CD14-positive monocyte (primary cell): ENCODE measurements at regions not wholly inside any gene's neighbourhood (a gene's known extent, or its start where the extent isn't known, plus 50 kb on each side); places are given as distances from the start of the nearest gene placed in this dataset.

Experiments
- DNase-seq, 3 donors: peaks; one replicate each; pipeline ENCODE4 v3.0.0-alpha.2; 2011 to 2022
- H2AFZ ChIP-seq: 2 replicates; pipeline ENCODE4 v1.6.0; 2012; ENCODE audit warnings: mild to moderate bottlenecking, low read depth, low read length, inconsistent platforms; ENCODE audit not compliant: insufficient read depth, poor library complexity, severe bottlenecking
- H3K27ac ChIP-seq, 2 donors: 1 replicate in 1 of 2; 2 replicates in 1 of 2; pipeline ENCODE4 v1.5.1; 2012 to 2013; ENCODE audit warnings: low read length in 2 of 2, control low read depth in 1 of 2, inconsistent platforms in 1 of 2, low read depth in 1 of 2, mild to moderate bottlenecking in 1 of 2
- H3K27me3 ChIP-seq, 2 donors: one replicate each; pipeline versions ENCODE4 v1.6.0 to v1.6.1; 2011 to 2013; ENCODE audit warnings: low read length in 2 of 2; ENCODE audit not compliant: control insufficient read depth in 2 of 2, insufficient read depth in 2 of 2
- H3K36me3 ChIP-seq, 2 donors: replicated peaks in 1 of 2; 1 replicate in 1 of 2; 2 replicates in 1 of 2; pipeline versions ENCODE4 v1.5.1 to v1.6.1; 2012 to 2013; ENCODE audit warnings: low read length in 2 of 2, control low read depth in 1 of 2, inconsistent platforms in 1 of 2, mild to moderate bottlenecking in 1 of 2; ENCODE audit not compliant: insufficient read depth in 2 of 2, control insufficient read depth in 1 of 2
- H3K4me1 ChIP-seq, 2 donors: 1 replicate in 1 of 2; 2 replicates in 1 of 2; pipeline versions ENCODE4 v1.5.1 to v1.6.1; 2012 to 2013; ENCODE audit warnings: low read length in 2 of 2, control low read depth in 1 of 2, inconsistent platforms in 1 of 2, mild to moderate bottlenecking in 1 of 2, moderate library complexity in 1 of 2; ENCODE audit not compliant: insufficient read depth in 2 of 2, control insufficient read depth in 1 of 2
- H3K4me2 ChIP-seq: replicated peaks from 2 replicates; pipeline ENCODE3; 2012; ENCODE audit warnings: low read length, moderate library complexity, mild to moderate bottlenecking; ENCODE audit not compliant: poor library complexity, severe bottlenecking; ENCODE audit errors: extremely low read depth
- H3K4me3 ChIP-seq, 3 experiments: fragments of 200-600 bp in 1 of 3; sonication (generic) in 1 of 3; replicated peaks in 1 of 3; 1 replicate in 2 of 3; 2 replicates in 1 of 3; pipeline ENCODE4 v1.5.1; 2011 to 2013; ENCODE audit warnings: low read length in 3 of 3, mild to moderate bottlenecking in 3 of 3, control low read depth in 2 of 3, low read depth in 2 of 3, inconsistent platforms in 1 of 3, moderate library complexity in 1 of 3
- H3K79me2 ChIP-seq: 2 replicates; pipeline ENCODE4 v1.6.0; 2012; ENCODE audit warnings: mild to moderate bottlenecking, control low read depth, inconsistent platforms, low read length, moderate library complexity; ENCODE audit not compliant: insufficient read depth
- H3K9ac ChIP-seq: 2 replicates; pipeline ENCODE4 v1.6.0; 2017; ENCODE audit warnings: low read length, mild to moderate bottlenecking; ENCODE audit not compliant: insufficient read depth, poor library complexity, severe bottlenecking
- H3K9me3 ChIP-seq, 2 donors: replicated peaks in 1 of 2; 1 replicate in 1 of 2; 2 replicates in 1 of 2; pipeline versions ENCODE4 v1.5.1 to v1.6.1; 2012 to 2013; ENCODE audit warnings: low read length in 2 of 2, control low read depth in 1 of 2; ENCODE audit not compliant: control insufficient read depth in 1 of 2, insufficient read depth in 1 of 2
- H4K20me1 ChIP-seq: 2 replicates; pipeline ENCODE4 v1.6.0; 2012; ENCODE audit warnings: mild to moderate bottlenecking, low read length, control low read depth, moderate library complexity; ENCODE audit not compliant: insufficient read depth
- H3K27ac Mint-ChIP-seq, 7 donors: one replicate each; pipeline ENCODE4 v1.8.0; 2020; ENCODE audit warnings: mild to moderate bottlenecking in 7 of 7, mixed read lengths in 7 of 7, moderate library complexity in 6 of 7, inconsistent platforms in 2 of 7
- H3K27me3 Mint-ChIP-seq, 3 donors: one replicate each; pipeline ENCODE4 v1.8.0; 2021 to 2022; ENCODE audit warnings: low read depth in 3 of 3, mild to moderate bottlenecking in 3 of 3, mixed read lengths in 3 of 3, moderate library complexity in 3 of 3, inconsistent platforms in 1 of 3
- H3K36me3 Mint-ChIP-seq, 2 donors: one replicate each; pipeline ENCODE4 v1.8.0; 2020; ENCODE audit warnings: mixed read lengths in 2 of 2, inconsistent platforms in 1 of 2, mild to moderate bottlenecking in 1 of 2
- H3K4me1 Mint-ChIP-seq: one replicate; pipeline ENCODE4 v1.8.0; 2020; ENCODE audit warnings: mild to moderate bottlenecking, mixed read lengths
- H3K4me3 Mint-ChIP-seq, 2 donors: one replicate each; pipeline ENCODE4 v1.8.0; 2020; ENCODE audit warnings: mild to moderate bottlenecking in 2 of 2, mixed read lengths in 2 of 2, moderate library complexity in 1 of 2
- H3K9me3 Mint-ChIP-seq, 7 donors: one replicate each; pipeline ENCODE4 v1.8.0; 2020 to 2022; ENCODE audit warnings: mixed read lengths in 7 of 7, mild to moderate bottlenecking in 6 of 7, moderate library complexity in 6 of 7, inconsistent platforms in 2 of 7
- WGBS: methylation state at CpG from one replicate; pipeline ENCODE4 v1.1.5; 2013; ENCODE audit warnings: missing lambda C conversion rate; ENCODE audit not compliant: insufficient coverage; 5-methylcytosine and 5-hydroxymethylcytosine counted together
- intact Hi-C, 2 donors: fragments of 100-400 bp; cut with micrococcal nuclease; formaldehyde crosslinking; loops; one replicate each; pipeline versions ENCODE4 v1.15.0 to v1.15.1; 2023
- TF ChIP-seq, protein P1 (sequence below): fragments of 200-600 bp; IDR thresholded peaks from one replicate; pipeline ENCODE4 v1.8.0; 2022; ENCODE audit warnings: antibody characterized with exemption, mild to moderate bottlenecking

DNA sequence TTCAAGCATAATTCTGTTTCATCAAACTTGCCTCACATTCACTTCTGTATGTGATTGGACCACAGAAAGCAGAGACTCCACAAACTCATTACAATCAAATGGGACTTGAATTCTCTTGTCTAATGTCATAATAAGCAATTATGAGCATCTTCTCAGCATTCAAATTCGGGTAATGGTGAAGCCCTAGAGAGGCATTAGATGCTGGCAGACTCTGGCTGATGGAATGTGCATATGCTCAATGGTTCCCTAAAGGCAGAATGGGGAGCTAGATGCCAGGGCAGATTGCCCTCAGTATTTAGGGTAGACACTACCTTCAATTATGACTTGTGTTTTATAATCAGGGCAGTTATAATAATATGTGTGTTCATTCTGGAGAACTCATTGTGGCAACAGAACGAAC is 127.9 kb downstream of the HDGFL1 start:
- TF ChIP-seq, protein P1, sequence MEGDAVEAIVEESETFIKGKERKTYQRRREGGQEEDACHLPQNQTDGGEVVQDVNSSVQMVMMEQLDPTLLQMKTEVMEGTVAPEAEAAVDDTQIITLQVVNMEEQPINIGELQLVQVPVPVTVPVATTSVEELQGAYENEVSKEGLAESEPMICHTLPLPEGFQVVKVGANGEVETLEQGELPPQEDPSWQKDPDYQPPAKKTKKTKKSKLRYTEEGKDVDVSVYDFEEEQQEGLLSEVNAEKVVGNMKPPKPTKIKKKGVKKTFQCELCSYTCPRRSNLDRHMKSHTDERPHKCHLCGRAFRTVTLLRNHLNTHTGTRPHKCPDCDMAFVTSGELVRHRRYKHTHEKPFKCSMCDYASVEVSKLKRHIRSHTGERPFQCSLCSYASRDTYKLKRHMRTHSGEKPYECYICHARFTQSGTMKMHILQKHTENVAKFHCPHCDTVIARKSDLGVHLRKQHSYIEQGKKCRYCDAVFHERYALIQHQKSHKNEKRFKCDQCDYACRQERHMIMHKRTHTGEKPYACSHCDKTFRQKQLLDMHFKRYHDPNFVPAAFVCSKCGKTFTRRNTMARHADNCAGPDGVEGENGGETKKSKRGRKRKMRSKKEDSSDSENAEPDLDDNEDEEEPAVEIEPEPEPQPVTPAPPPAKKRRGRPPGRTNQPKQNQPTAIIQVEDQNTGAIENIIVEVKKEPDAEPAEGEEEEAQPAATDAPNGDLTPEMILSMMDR, result no peak
- no peaks in the 10 kb centered on the region for H3K4me1 ChIP-seq
- no peaks in the 10 kb centered on the region for H3K27me3 ChIP-seq
- Mint-ChIP-seq H3K36me3 (no peaks in the 10 kb centered on the region), H3K4me3 (no peak overlapping the region), H3K9me3 (peaks cover 0 to 3% (median 0%) of the 10 kb centered on the region in 7 donors), H3K4me1 (no peaks in the 10 kb centered on the region), H3K27me3 (no peaks in the 10 kb centered on the region), H3K27ac (no peak overlapping the region)
- no peaks in the 10 kb centered on the region for H3K36me3 ChIP-seq
- H3K27ac ChIP-seq, result no peak overlapping the region
- no peaks in the 10 kb centered on the region for H3K79me2 ChIP-seq
- H3K4me2 ChIP-seq, result no peak overlapping the region
- no peaks in the 10 kb centered on the region for H4K20me1 ChIP-seq
- H3K9me3 ChIP-seq, result no peaks in the 10 kb centered on the region
- no peak overlapping the region for H3K4me3 ChIP-seq
- no peak overlapping the region for H2AFZ ChIP-seq
- H3K9ac ChIP-seq, result no peak overlapping the region
- intact Hi-C loops, result no loop called here
- no CpG with 5 or more reads among the region's 2 CpGs for WGBS
- no peak for DNase-seq

DNA sequence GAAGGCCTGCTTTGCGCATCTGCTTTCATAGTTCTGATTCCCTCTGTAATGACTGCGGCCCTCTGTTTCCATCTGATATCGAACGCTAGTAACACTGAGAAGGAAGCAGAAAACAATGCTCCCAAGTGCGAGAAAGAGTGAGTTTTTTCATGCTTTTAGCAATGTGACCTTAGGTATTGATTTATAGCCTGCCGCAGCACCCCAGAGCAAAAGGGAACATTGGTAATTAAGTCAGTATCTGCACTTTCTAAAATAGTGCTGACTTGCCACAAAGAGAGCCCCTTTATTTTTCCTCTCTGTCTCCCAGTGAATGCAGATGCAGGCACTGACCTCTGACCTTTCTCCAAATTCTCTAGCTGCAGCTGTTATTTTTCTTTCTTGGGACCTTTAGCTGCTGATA is 129.8 kb downstream of the HDGFL1 start:
- H3K9me3 ChIP-seq, result no peaks in the 10 kb centered on the region
- no peak overlapping the region for H3K27ac Mint-ChIP-seq
- H3K4me1 Mint-ChIP-seq, result no peaks in the 10 kb centered on the region
- TF ChIP-seq, protein P1, result no peak
- H4K20me1 ChIP-seq, result no peaks in the 10 kb centered on the region
- H3K36me3 ChIP-seq, result no peaks in the 10 kb centered on the region
- WGBS, result 24% methylated on average over 5 of the region's 6 CpGs
- H3K4me2 ChIP-seq, result no peak overlapping the region
- no peaks in the 10 kb centered on the region for H3K27me3 ChIP-seq
- no peak for DNase-seq
- H3K27ac ChIP-seq, result no peak overlapping the region
- no peaks in the 10 kb centered on the region for H3K4me1 ChIP-seq
- no peaks in the 10 kb centered on the region for H3K27me3 Mint-ChIP-seq
- H3K4me3 ChIP-seq, result no peak overlapping the region
- H3K4me3 Mint-ChIP-seq, result no peak overlapping the region
- H3K36me3 Mint-ChIP-seq, result no peaks in the 10 kb centered on the region
- no peak overlapping the region for H2AFZ ChIP-seq
- H3K79me2 ChIP-seq, result no peaks in the 10 kb centered on the region
- intact Hi-C loops, result no loop called here
- peaks cover 0 to 3% (median 2%) of the 10 kb centered on the region in 7 donors for H3K9me3 Mint-ChIP-seq
- no peak overlapping the region for H3K9ac ChIP-seq
